ENCODE measurements at regions not wholly inside any gene's neighbourhood (a gene's known extent, or its start where the extent isn't known, plus 50 kb on each side); places are given as distances from the start of the nearest gene placed in this dataset.
A peak's percentile ranks its signal among the peaks of the same experiment; 100 is the strongest.
"Not testable (repeated sequence)": the region's sequence is repeated elsewhere in the genome, so short reads cannot be mapped to it uniquely, and the experiment has no call there.

- not testable (repeated sequence) for H3K4me1 ChIP-seq (ENCODE audit: control insufficient read depth, insufficient read depth, low read length); H3K27me3 ChIP-seq (replicated peaks; ENCODE audit: control insufficient read depth, insufficient read depth, low read length); H3K36me3 ChIP-seq (ENCODE audit: control insufficient read depth, insufficient read depth, low read length, severe bottlenecking); H3K4me3 ChIP-seq (ENCODE audit: low read length); H3K9ac ChIP-seq (ENCODE audit: low read length); H3K9me3 ChIP-seq (ENCODE audit: control insufficient read depth, low read length); DNase-seq (ENCODE audit: low read depth)
Observed at GRCh38 chr9:66152406-66152805, 415.5 kb downstream of the FOXD4L4 start.

- H3K9me3 ChIP-seq (ENCODE audit: control insufficient read depth, low read length); H3K27me3 ChIP-seq (replicated peaks; ENCODE audit: control insufficient read depth, insufficient read depth, low read length); H3K9ac ChIP-seq (ENCODE audit: low read length); H3K4me3 ChIP-seq (ENCODE audit: low read length); H3K36me3 ChIP-seq (ENCODE audit: control insufficient read depth, insufficient read depth, low read length, severe bottlenecking); H3K4me1 ChIP-seq (ENCODE audit: control insufficient read depth, insufficient read depth, low read length): not testable (repeated sequence)
- peak; percentile 61 for DNase-seq (ENCODE audit: low read depth)
Observed at GRCh38 chr9:66153021-66153725, 416.2 kb downstream of the FOXD4L4 start.

- not testable (repeated sequence) for H3K27me3 ChIP-seq (replicated peaks; ENCODE audit: control insufficient read depth, insufficient read depth, low read length); H3K4me1 ChIP-seq (ENCODE audit: control insufficient read depth, insufficient read depth, low read length); DNase-seq (ENCODE audit: low read depth); H3K9me3 ChIP-seq (ENCODE audit: control insufficient read depth, low read length); H3K4me3 ChIP-seq (ENCODE audit: low read length); H3K9ac ChIP-seq (ENCODE audit: low read length); H3K36me3 ChIP-seq (ENCODE audit: control insufficient read depth, insufficient read depth, low read length, severe bottlenecking)
Observed at GRCh38 chr9:66153971-66154691, 417.2 kb downstream of the FOXD4L4 start.

- H3K9me3 ChIP-seq (ENCODE audit: control insufficient read depth, low read length); H3K4me1 ChIP-seq (ENCODE audit: control insufficient read depth, insufficient read depth, low read length); H3K36me3 ChIP-seq (ENCODE audit: control insufficient read depth, insufficient read depth, low read length, severe bottlenecking); H3K27me3 ChIP-seq (replicated peaks; ENCODE audit: control insufficient read depth, insufficient read depth, low read length); H3K9ac ChIP-seq (ENCODE audit: low read length); DNase-seq (ENCODE audit: low read depth); H3K4me3 ChIP-seq (ENCODE audit: low read length): not testable (repeated sequence)
Observed at GRCh38 chr9:66182316-66182715, 445.4 kb downstream of the FOXD4L4 start.

GRCh38 chr9:66183648-66184047, 446.7 kb downstream of the FOXD4L4 start:
- H3K36me3 ChIP-seq (ENCODE audit: control insufficient read depth, insufficient read depth, low read length, severe bottlenecking); DNase-seq (ENCODE audit: low read depth): not testable (repeated sequence)

GRCh38 chr9:66197199-66197598, 460.3 kb downstream of the FOXD4L4 start:
- H3K27me3 ChIP-seq (replicated peaks; ENCODE audit: control insufficient read depth, insufficient read depth, low read length); H3K4me3 ChIP-seq (ENCODE audit: low read length): not testable (repeated sequence)

More at GRCh38 chr9:66183648-66184047, 446.7 kb downstream of the FOXD4L4 start:
- not testable (repeated sequence) for H3K4me1 ChIP-seq (ENCODE audit: control insufficient read depth, insufficient read depth, low read length); H3K9me3 ChIP-seq (ENCODE audit: control insufficient read depth, low read length); H3K27me3 ChIP-seq (replicated peaks; ENCODE audit: control insufficient read depth, insufficient read depth, low read length); H3K4me3 ChIP-seq (ENCODE audit: low read length); H3K9ac ChIP-seq (ENCODE audit: low read length)

GRCh38 chr9:66198421-66198820, 461.5 kb downstream of the FOXD4L4 start:
- H3K27me3 ChIP-seq (replicated peaks; ENCODE audit: control insufficient read depth, insufficient read depth, low read length); H3K4me1 ChIP-seq (ENCODE audit: control insufficient read depth, insufficient read depth, low read length); H3K36me3 ChIP-seq (ENCODE audit: control insufficient read depth, insufficient read depth, low read length, severe bottlenecking); H3K9ac ChIP-seq (ENCODE audit: low read length); H3K4me3 ChIP-seq (ENCODE audit: low read length); H3K9me3 ChIP-seq (ENCODE audit: control insufficient read depth, low read length); DNase-seq (ENCODE audit: low read depth): not testable (repeated sequence)

More at GRCh38 chr9:66197199-66197598, 460.3 kb downstream of the FOXD4L4 start:
- H3K9ac ChIP-seq (ENCODE audit: low read length); H3K36me3 ChIP-seq (ENCODE audit: control insufficient read depth, insufficient read depth, low read length, severe bottlenecking); H3K4me1 ChIP-seq (ENCODE audit: control insufficient read depth, insufficient read depth, low read length); DNase-seq (ENCODE audit: low read depth); H3K9me3 ChIP-seq (ENCODE audit: control insufficient read depth, low read length): not testable (repeated sequence)

- not testable (repeated sequence) for H3K4me1 ChIP-seq (ENCODE audit: control insufficient read depth, insufficient read depth, low read length); H3K9me3 ChIP-seq (ENCODE audit: control insufficient read depth, low read length); H3K36me3 ChIP-seq (ENCODE audit: control insufficient read depth, insufficient read depth, low read length, severe bottlenecking); DNase-seq (ENCODE audit: low read depth); H3K27me3 ChIP-seq (replicated peaks; ENCODE audit: control insufficient read depth, insufficient read depth, low read length); H3K9ac ChIP-seq (ENCODE audit: low read length); H3K4me3 ChIP-seq (ENCODE audit: low read length)
Observed at GRCh38 chr9:66206617-66207016, 469.7 kb downstream of the FOXD4L4 start.

- not testable (repeated sequence) for H3K36me3 ChIP-seq (ENCODE audit: control insufficient read depth, insufficient read depth, low read length, severe bottlenecking); H3K9me3 ChIP-seq (ENCODE audit: control insufficient read depth, low read length); DNase-seq (ENCODE audit: low read depth); H3K9ac ChIP-seq (ENCODE audit: low read length); H3K4me1 ChIP-seq (ENCODE audit: control insufficient read depth, insufficient read depth, low read length); H3K27me3 ChIP-seq (replicated peaks; ENCODE audit: control insufficient read depth, insufficient read depth, low read length); H3K4me3 ChIP-seq (ENCODE audit: low read length)
Observed at GRCh38 chr9:66207914-66208313, 471.0 kb downstream of the FOXD4L4 start.

- H3K9me3 ChIP-seq (ENCODE audit: control insufficient read depth, low read length); H3K4me3 ChIP-seq (ENCODE audit: low read length); H3K4me1 ChIP-seq (ENCODE audit: control insufficient read depth, insufficient read depth, low read length); H3K27me3 ChIP-seq (replicated peaks; ENCODE audit: control insufficient read depth, insufficient read depth, low read length); DNase-seq (ENCODE audit: low read depth); H3K36me3 ChIP-seq (ENCODE audit: control insufficient read depth, insufficient read depth, low read length, severe bottlenecking); H3K9ac ChIP-seq (ENCODE audit: low read length): not testable (repeated sequence)
Observed at GRCh38 chr9:66244763-66245162, 507.8 kb downstream of the FOXD4L4 start.

GRCh38 chr9:66245481-66245880, 508.5 kb downstream of the FOXD4L4 start:
- not testable (repeated sequence) for H3K9ac ChIP-seq (ENCODE audit: low read length); H3K4me1 ChIP-seq (ENCODE audit: control insufficient read depth, insufficient read depth, low read length); DNase-seq (ENCODE audit: low read depth); H3K27me3 ChIP-seq (replicated peaks; ENCODE audit: control insufficient read depth, insufficient read depth, low read length); H3K9me3 ChIP-seq (ENCODE audit: control insufficient read depth, low read length); H3K4me3 ChIP-seq (ENCODE audit: low read length); H3K36me3 ChIP-seq (ENCODE audit: control insufficient read depth, insufficient read depth, low read length, severe bottlenecking)

- H3K27me3 ChIP-seq (replicated peaks; ENCODE audit: control insufficient read depth, insufficient read depth, low read length); H3K4me3 ChIP-seq (ENCODE audit: low read length); H3K9ac ChIP-seq (ENCODE audit: low read length); H3K36me3 ChIP-seq (ENCODE audit: control insufficient read depth, insufficient read depth, low read length, severe bottlenecking); DNase-seq (ENCODE audit: low read depth); H3K9me3 ChIP-seq (ENCODE audit: control insufficient read depth, low read length); H3K4me1 ChIP-seq (ENCODE audit: control insufficient read depth, insufficient read depth, low read length): not testable (repeated sequence)
Observed at GRCh38 chr9:66257581-66257980, 520.6 kb downstream of the FOXD4L4 start.

Measured in adipocyte (in vitro differentiated cells).